ENCODE measurements at regions not wholly inside any gene's neighbourhood (a gene's known extent, or its start where the extent isn't known, plus 50 kb on each side); places are given as distances from the start of the nearest gene placed in this dataset.

DNA sequence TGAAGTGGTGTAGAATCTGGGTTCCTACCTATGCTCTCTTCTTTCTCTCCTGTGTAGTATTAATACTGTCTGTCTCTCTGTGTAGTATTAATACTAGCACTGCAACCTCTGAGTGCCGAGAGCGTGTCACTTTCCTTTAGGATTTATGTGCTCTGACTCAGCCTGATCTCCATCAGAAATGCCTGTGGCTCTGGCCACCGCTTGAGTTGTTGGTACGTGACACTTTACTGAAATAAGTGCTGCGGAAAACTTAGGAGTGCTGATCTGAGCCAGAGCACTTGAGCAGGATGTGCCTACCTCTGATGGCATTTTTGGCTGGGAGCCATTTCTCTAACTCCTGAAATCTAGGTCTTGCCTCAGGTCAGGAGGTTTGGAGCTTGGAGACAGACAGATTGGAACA is 807.4 kb downstream of the SQOR start:
- TF ChIP-seq, protein P1, sequence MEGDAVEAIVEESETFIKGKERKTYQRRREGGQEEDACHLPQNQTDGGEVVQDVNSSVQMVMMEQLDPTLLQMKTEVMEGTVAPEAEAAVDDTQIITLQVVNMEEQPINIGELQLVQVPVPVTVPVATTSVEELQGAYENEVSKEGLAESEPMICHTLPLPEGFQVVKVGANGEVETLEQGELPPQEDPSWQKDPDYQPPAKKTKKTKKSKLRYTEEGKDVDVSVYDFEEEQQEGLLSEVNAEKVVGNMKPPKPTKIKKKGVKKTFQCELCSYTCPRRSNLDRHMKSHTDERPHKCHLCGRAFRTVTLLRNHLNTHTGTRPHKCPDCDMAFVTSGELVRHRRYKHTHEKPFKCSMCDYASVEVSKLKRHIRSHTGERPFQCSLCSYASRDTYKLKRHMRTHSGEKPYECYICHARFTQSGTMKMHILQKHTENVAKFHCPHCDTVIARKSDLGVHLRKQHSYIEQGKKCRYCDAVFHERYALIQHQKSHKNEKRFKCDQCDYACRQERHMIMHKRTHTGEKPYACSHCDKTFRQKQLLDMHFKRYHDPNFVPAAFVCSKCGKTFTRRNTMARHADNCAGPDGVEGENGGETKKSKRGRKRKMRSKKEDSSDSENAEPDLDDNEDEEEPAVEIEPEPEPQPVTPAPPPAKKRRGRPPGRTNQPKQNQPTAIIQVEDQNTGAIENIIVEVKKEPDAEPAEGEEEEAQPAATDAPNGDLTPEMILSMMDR (IDR thresholded peaks at IDR 0.05), result no peak
- TF ChIP-seq POLR2A (IDR thresholded peaks at IDR 0.05), result no peak

All from thyroid gland (tissue), 4 donors.